SK-N-SH treated with all-trans-retinoic acid at 6 μM for 48 hours (cell line): ENCODE measurements at regions not wholly inside any gene's neighbourhood (a gene's known extent, or its start where the extent isn't known, plus 50 kb on each side); places are given as distances from the start of the nearest gene placed in this dataset.

Experiments used
- ATAC-seq: fragments of 200-7000 bp; cut with Tn5 transposase; 3 replicates; pipeline ENCODE4 v1.9.1; 2020; ENCODE audit warnings: mild to moderate bottlenecking, moderate library complexity
- ARNTL ChIP-seq: fragments of 450-650 bp; formaldehyde crosslinking; IDR thresholded peaks from 2 replicates; pipeline ENCODE4 v1.5.0; 2020; ENCODE audit warnings: low read depth, mild to moderate bottlenecking, moderate library complexity, borderline replicate concordance
- BACH2 ChIP-seq: fragments of 250-450 bp; sonication (Bioruptor Pico); IDR thresholded peaks from 2 replicates; pipeline ENCODE4 v1.9.0; 2021; ENCODE audit warnings: mild to moderate bottlenecking, borderline replicate concordance
- CREB5 ChIP-seq: fragments of 250-450 bp; sonication (Bioruptor Pico); IDR thresholded peaks from 2 replicates; pipeline ENCODE4 v1.5.1; 2020; ENCODE audit warnings: low read depth, mild to moderate bottlenecking, moderate library complexity
- CSDC2 ChIP-seq: fragments of 250-450 bp; sonication (Bioruptor Pico); IDR thresholded peaks from 2 replicates; pipeline ENCODE4 v1.5.0; 2020; ENCODE audit warnings: mild to moderate bottlenecking, moderate library complexity
- CSRNP3 ChIP-seq: fragments of 250-450 bp; sonication (Bioruptor Pico); IDR thresholded peaks from 2 replicates; pipeline ENCODE4 v1.5.1; 2021; ENCODE audit warnings: mild to moderate bottlenecking, moderate library complexity
- ESRRG ChIP-seq: fragments of 250-450 bp; sonication (Bioruptor Pico); IDR thresholded peaks from 2 replicates; pipeline ENCODE4 v1.6.1; 2021; ENCODE audit warnings: mild to moderate bottlenecking
- GLIS3 ChIP-seq: fragments of 250-450 bp; sonication (Bioruptor Pico); IDR thresholded peaks from 2 replicates; pipeline ENCODE4 v1.5.0; 2020; ENCODE audit warnings: mild to moderate bottlenecking, moderate library complexity
- ISL1 ChIP-seq: fragments of 250-450 bp; sonication (Bioruptor Pico); IDR thresholded peaks from 2 replicates; pipeline ENCODE4 v2.1.2; 2022; ENCODE audit warnings: mild to moderate bottlenecking, moderate library complexity
- OSR1 ChIP-seq: fragments of 250-450 bp; sonication (Bioruptor Pico); IDR thresholded peaks from 2 replicates; pipeline ENCODE4 v1.8.0; 2022; ENCODE audit warnings: moderate library complexity, mild to moderate bottlenecking, inconsistent platforms
- PATZ1 ChIP-seq: fragments of 250-450 bp; sonication (Bioruptor Pico); IDR thresholded peaks from 2 replicates; pipeline ENCODE4 v1.8.0; 2020; ENCODE audit warnings: mild to moderate bottlenecking, moderate library complexity, borderline replicate concordance
- POU6F1 ChIP-seq: fragments of 250-450 bp; sonication (Bioruptor Pico); IDR thresholded peaks from 2 replicates; pipeline ENCODE4 v1.8.0; 2021; ENCODE audit warnings: low read depth, mild to moderate bottlenecking, moderate library complexity, borderline replicate concordance
- RARB ChIP-seq: fragments of 250-450 bp; sonication (Bioruptor Pico); IDR thresholded peaks from 2 replicates; pipeline ENCODE4 v1.8.0; 2021; ENCODE audit warnings: mild to moderate bottlenecking, moderate library complexity
- TCF4 ChIP-seq: fragments of 250-450 bp; sonication (Bioruptor Pico); IDR thresholded peaks from 2 replicates; pipeline ENCODE4 v1.8.0; 2021; ENCODE audit warnings: mild to moderate bottlenecking, moderate library complexity, borderline replicate concordance
- TOX ChIP-seq: fragments of 250-450 bp; sonication (Bioruptor Pico); IDR thresholded peaks from 2 replicates; pipeline ENCODE4 v1.8.0; 2021; ENCODE audit warnings: mild to moderate bottlenecking, moderate library complexity, borderline replicate concordance
- TSHZ2 ChIP-seq: fragments of 250-450 bp; sonication (Bioruptor Pico); IDR thresholded peaks from 2 replicates; pipeline ENCODE4 v1.5.0; 2020; ENCODE audit warnings: mild to moderate bottlenecking, moderate library complexity
- ZC3H10 ChIP-seq: fragments of 250-450 bp; sonication (Bioruptor Pico); IDR thresholded peaks from 2 replicates; pipeline ENCODE4 v1.5.1; 2021; ENCODE audit warnings: mild to moderate bottlenecking, moderate library complexity
- ZFP3 ChIP-seq: fragments of 250-450 bp; sonication (Bioruptor Pico); IDR thresholded peaks from 2 replicates; pipeline ENCODE4 v1.5.0; 2020; ENCODE audit warnings: mild to moderate bottlenecking, moderate library complexity
- ZFP30 ChIP-seq: fragments of 450-650 bp; formaldehyde crosslinking; IDR thresholded peaks from 2 replicates; pipeline ENCODE4 v1.5.0; 2022; ENCODE audit warnings: mild to moderate bottlenecking, moderate library complexity
- ZNF565 ChIP-seq: fragments of 450-650 bp; formaldehyde crosslinking; conservative IDR thresholded peaks from 2 replicates; pipeline ENCODE4 v1.5.0; 2020; ENCODE audit warnings: low read depth, mild to moderate bottlenecking, moderate library complexity
- ZNF70 ChIP-seq: fragments of 450-650 bp; formaldehyde crosslinking; IDR thresholded peaks from 2 replicates; pipeline ENCODE4 v1.5.0; 2020; ENCODE audit warnings: mild to moderate bottlenecking, moderate library complexity

DNA sequence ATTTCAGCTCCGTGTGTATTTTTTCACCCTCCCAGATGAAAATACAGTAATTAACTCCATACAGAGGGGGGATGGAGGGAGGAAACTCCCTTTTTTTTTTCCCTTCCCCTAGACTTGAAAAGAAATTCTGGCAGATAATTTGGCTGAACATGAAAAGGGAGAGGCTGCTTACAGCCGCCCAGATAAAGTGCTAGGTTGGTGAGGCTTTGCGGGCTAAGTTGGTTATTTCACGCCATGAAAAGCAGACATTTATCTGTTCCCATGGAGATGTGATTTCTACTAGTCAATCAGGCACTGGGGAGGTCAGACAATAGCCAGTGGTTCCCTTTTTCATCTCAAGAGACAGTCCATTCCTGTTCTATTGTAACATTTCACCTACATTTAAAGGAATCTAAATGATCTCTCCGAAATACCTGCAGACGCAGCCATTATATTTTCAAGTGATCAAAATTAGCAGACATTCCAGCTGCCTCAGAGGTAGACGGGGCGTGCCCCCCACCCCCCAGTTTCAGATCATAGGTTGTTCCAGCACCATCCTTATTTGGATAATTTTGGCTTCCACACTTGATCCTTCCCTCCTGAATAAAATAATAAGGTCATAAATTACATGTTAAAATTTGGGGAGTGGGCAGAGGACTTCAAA is 143.9 kb upstream of the ZNF217 start (continued):
- no peak for TF ChIP-seq CSRNP3
- no peak for TF ChIP-seq ZFP30
- no peak for TF ChIP-seq OSR1
- TF ChIP-seq ZNF70 (CRISPR knock-in tag), result no peak
- TF ChIP-seq TCF4 (CRISPR knock-in tag), result no peak

GRCh38 chr20:53736757-53737395 is 143.2 kb upstream of the ZNF217 start:
- TF ChIP-seq ZNF565 (CRISPR knock-in tag) (no peak), BACH2 (CRISPR knock-in tag) (no peak), ISL1 (no peak), ZFP3 (CRISPR knock-in tag) (no peak), ZNF70 (CRISPR knock-in tag) (no peak), RARB (no peak), ZC3H10 (no peak)
- no peak for ATAC-seq

GRCh38 chr20:53736122-53736756 is 142.6 kb upstream of the ZNF217 start:
- TF ChIP-seq ZNF70 (CRISPR knock-in tag), result no peak
- TF ChIP-seq TCF4 (CRISPR knock-in tag), result no peak
- no peak for TF ChIP-seq ISL1
- no peak for TF ChIP-seq OSR1
- TF ChIP-seq ESRRG (CRISPR knock-in tag), result no peak
- TF ChIP-seq ARNTL (CRISPR knock-in tag), result no peak
- no peak for TF ChIP-seq CREB5
- TF ChIP-seq TOX (CRISPR knock-in tag), result no peak
- no peak for TF ChIP-seq CSRNP3
- no peak for TF ChIP-seq PATZ1 (CRISPR knock-in tag)
- no peak for TF ChIP-seq GLIS3 (CRISPR knock-in tag)
- no peak for TF ChIP-seq POU6F1 (CRISPR knock-in tag)
- no peak for TF ChIP-seq TSHZ2 (CRISPR knock-in tag)
- no peak for TF ChIP-seq BACH2 (CRISPR knock-in tag)
- no peak for TF ChIP-seq RARB
- TF ChIP-seq CSDC2 (CRISPR knock-in tag), result no peak
- ATAC-seq, result peak; percentile 3; the same call in 1 of the 3 replicates
